B cell (primary cell): ENCODE measurements at regions not wholly inside any gene's neighbourhood (a gene's known extent, or its start where the extent isn't known, plus 50 kb on each side); places are given as distances from the start of the nearest gene placed in this dataset.

Experiments
- ATAC-seq: fragments of 200-7000 bp; cut with Tn5 transposase; one replicate; pipeline ENCODE4 v1.10.0; 2021; ENCODE audit warnings: low read depth, mild to moderate bottlenecking, moderate number of reproducible peaks, moderate library complexity
- CTCF ChIA-PET: fragments of 350-600 bp; sonication (Branson Sonifier 250); formaldehyde crosslinking; loops from one replicate; lab custom pipeline; 2021; ENCODE audit warnings: antibody characterized with exemption, inconsistent platforms; lab: Charles Lee
- POLR2A ChIA-PET: fragments of 350-600 bp; sonication (Branson Sonifier 250); formaldehyde crosslinking; loops from one replicate; lab custom pipeline; 2021; ENCODE audit warnings: antibody characterized with exemption; lab: Charles Lee
- DNase-seq: peaks from one replicate; pipeline ENCODE4 v3.0.0; 2013
- H2AFZ ChIP-seq: 2 replicates; pipeline ENCODE4 v1.6.1; 2012; ENCODE audit warnings: mild to moderate bottlenecking, low read depth, low read length; ENCODE audit not compliant: insufficient read depth, poor library complexity, severe bottlenecking
- H3K27ac ChIP-seq, 2 donors: 1 replicate in 1 of 2; 2 replicates in 1 of 2; pipeline ENCODE4 v1.5.1; 2012 to 2013; ENCODE audit warnings: low read length in 2 of 2, mild to moderate bottlenecking in 2 of 2, moderate library complexity in 1 of 2
- H3K27me3 ChIP-seq, 4 experiments: fragments of 200-600 bp in 1 of 4; sonication (generic) in 1 of 4; replicated peaks in 1 of 4; 1 replicate in 2 of 4; 2 replicates in 2 of 4; pipeline versions ENCODE4 v1.6.1 to v1.7.0; 2013 to 2016; ENCODE audit warnings: low read length in 3 of 4, mild to moderate bottlenecking in 2 of 4, mixed read lengths in 1 of 4, moderate library complexity in 1 of 4; ENCODE audit not compliant: insufficient read depth in 4 of 4, control insufficient read depth in 3 of 4; ENCODE audit errors: control extremely low read depth in 1 of 4
- H3K36me3 ChIP-seq, 2 experiments: replicated peaks in 1 of 2; 1 replicate in 1 of 2; 2 replicates in 1 of 2; pipeline versions ENCODE4 v1.6.1 to v1.7.1; 2013; ENCODE audit warnings: low read length in 1 of 2; ENCODE audit not compliant: insufficient read depth in 2 of 2, control insufficient read depth in 1 of 2; ENCODE audit errors: control extremely low read depth in 1 of 2, extremely low read depth in 1 of 2
- H3K4me1 ChIP-seq, 2 donors: fragments of 200-600 bp in 1 of 2; sonication (generic) in 1 of 2; 1 replicate in 1 of 2; 2 replicates in 1 of 2; pipeline versions ENCODE4 v1.5.1 to v1.6.1; 2013 to 2017; ENCODE audit warnings: low read length in 2 of 2; ENCODE audit not compliant: control insufficient read depth in 2 of 2, insufficient read depth in 2 of 2
- H3K4me2 ChIP-seq: replicated peaks from 2 replicates; pipeline ENCODE3; 2012; ENCODE audit warnings: mild to moderate bottlenecking, low read depth, low read length; ENCODE audit not compliant: poor library complexity, severe bottlenecking
- H3K4me3 ChIP-seq, 5 experiments: fragments of 200-600 bp in 1 of 5; sonication (generic) in 1 of 5; 1 replicate in 3 of 5; 2 replicates in 2 of 5; pipeline versions ENCODE4 v1.5.1 to v1.7.0; 2011 to 2016; ENCODE audit warnings: low read length in 4 of 5, mild to moderate bottlenecking in 4 of 5, low read depth in 2 of 5, control low read depth in 1 of 5, moderate library complexity in 1 of 5; ENCODE audit not compliant: insufficient read depth in 1 of 5; ENCODE audit errors: control extremely low read depth in 1 of 5, extremely low read depth in 1 of 5
- H3K79me2 ChIP-seq: fragments of 200-600 bp; sonication (generic); one replicate; pipeline ENCODE4 v1.6.0; 2016; ENCODE audit warnings: low read length; ENCODE audit not compliant: control insufficient read depth, insufficient read depth
- H3K9ac ChIP-seq: fragments of 200-600 bp; sonication (generic); 2 replicates; pipeline ENCODE4 v1.6.1; 2017; ENCODE audit warnings: mild to moderate bottlenecking, low read length, moderate library complexity
- H3K9me3 ChIP-seq, 3 donors: one replicate each; pipeline versions ENCODE4 v1.6.1 to v1.7.1; 2013; ENCODE audit warnings: low read length in 2 of 3; ENCODE audit not compliant: control insufficient read depth in 2 of 3, insufficient read depth in 1 of 3; ENCODE audit errors: control extremely low read depth in 1 of 3
- H4K20me1 ChIP-seq: 2 replicates; pipeline ENCODE4 v1.6.0; 2012; ENCODE audit warnings: mild to moderate bottlenecking, low read length; ENCODE audit not compliant: insufficient read depth, control insufficient read depth, poor library complexity, severe bottlenecking
- H3K27ac Mint-ChIP-seq: one replicate; pipeline ENCODE4 v1.8.0; 2021; ENCODE audit warnings: mixed read lengths
- H3K27me3 Mint-ChIP-seq: one replicate; pipeline ENCODE4 v1.8.0; 2021; ENCODE audit warnings: mixed read lengths
- H3K4me1 Mint-ChIP-seq: one replicate; pipeline ENCODE4 v1.8.0; 2021; ENCODE audit warnings: mixed read lengths
- H3K4me3 Mint-ChIP-seq: one replicate; pipeline ENCODE4 v1.8.0; 2021; ENCODE audit warnings: mixed read lengths
- H3K9me3 Mint-ChIP-seq: one replicate; pipeline ENCODE4 v1.8.0; 2022; ENCODE audit warnings: mixed read lengths; ENCODE audit not compliant: insufficient read depth
- EZH2 ChIP-seq: IDR thresholded peaks from 2 replicates; pipeline ENCODE4 v1.6.1; 2012; ENCODE audit warnings: borderline replicate concordance, low read depth, mild to moderate bottlenecking, moderate library complexity, low read length; ENCODE audit not compliant: insufficient read depth, poor library complexity, severe bottlenecking
- WGBS: methylation state at CpG from one replicate; pipeline ENCODE4 v1.1.5; 2013; ENCODE audit warnings: missing lambda C conversion rate; ENCODE audit not compliant: insufficient coverage; 5-methylcytosine and 5-hydroxymethylcytosine counted together
- intact Hi-C: fragments of 100-400 bp; cut with micrococcal nuclease; formaldehyde crosslinking; loops from one replicate; pipeline ENCODE4 v1.10.0; 2022
- TF ChIP-seq, protein P1 (sequence below): fragments of 200-600 bp; IDR thresholded peaks from one replicate; pipeline ENCODE4 v1.8.0; 2022; ENCODE audit warnings: antibody characterized with exemption, mild to moderate bottlenecking

DNA sequence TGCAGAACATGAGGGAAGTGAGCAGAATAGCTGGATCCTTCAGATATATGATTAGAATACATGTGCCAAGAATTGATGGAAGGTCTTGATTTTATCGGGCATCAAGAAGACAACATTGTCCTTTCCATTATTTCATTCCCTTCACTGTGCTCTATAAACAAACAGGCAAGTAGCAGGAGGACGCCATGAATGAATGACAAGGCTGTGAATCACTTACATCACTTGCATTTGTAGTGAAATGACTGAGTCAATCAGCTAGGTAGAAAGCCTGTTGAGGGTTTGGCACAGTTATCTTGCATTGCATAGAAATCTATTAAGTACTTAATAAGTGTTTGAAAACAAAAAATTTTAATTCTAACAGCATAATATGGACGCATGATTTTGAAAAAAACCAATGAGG, 548.8 kb upstream of the IZUMO3 start:
- Histone ChIP-seq H3K9ac (no peak overlapping the region), H3K79me2 (no peaks in the 10 kb centered on the region), H3K4me1 (no peaks in the 10 kb centered on the region), H3K4me2 (no peak overlapping the region), H3K27ac (no peak overlapping the region), H3K4me3 (no peak overlapping the region), H2AFZ (no peak overlapping the region), H3K36me3 (no peaks in the 10 kb centered on the region), H4K20me1 (no peaks in the 10 kb centered on the region), H3K27me3 (no peaks in the 10 kb centered on the region), H3K9me3 (no peaks in the 10 kb centered on the region)
- WGBS: no CpG with 5 or more reads among the region's 3 CpGs
- no peaks in the 10 kb centered on the region for H3K27me3 Mint-ChIP-seq
- no peaks in the 10 kb centered on the region for H3K9me3 Mint-ChIP-seq
- no peak overlapping the region for H3K27ac Mint-ChIP-seq
- DNase-seq: no peak
- TF ChIP-seq, protein P1, sequence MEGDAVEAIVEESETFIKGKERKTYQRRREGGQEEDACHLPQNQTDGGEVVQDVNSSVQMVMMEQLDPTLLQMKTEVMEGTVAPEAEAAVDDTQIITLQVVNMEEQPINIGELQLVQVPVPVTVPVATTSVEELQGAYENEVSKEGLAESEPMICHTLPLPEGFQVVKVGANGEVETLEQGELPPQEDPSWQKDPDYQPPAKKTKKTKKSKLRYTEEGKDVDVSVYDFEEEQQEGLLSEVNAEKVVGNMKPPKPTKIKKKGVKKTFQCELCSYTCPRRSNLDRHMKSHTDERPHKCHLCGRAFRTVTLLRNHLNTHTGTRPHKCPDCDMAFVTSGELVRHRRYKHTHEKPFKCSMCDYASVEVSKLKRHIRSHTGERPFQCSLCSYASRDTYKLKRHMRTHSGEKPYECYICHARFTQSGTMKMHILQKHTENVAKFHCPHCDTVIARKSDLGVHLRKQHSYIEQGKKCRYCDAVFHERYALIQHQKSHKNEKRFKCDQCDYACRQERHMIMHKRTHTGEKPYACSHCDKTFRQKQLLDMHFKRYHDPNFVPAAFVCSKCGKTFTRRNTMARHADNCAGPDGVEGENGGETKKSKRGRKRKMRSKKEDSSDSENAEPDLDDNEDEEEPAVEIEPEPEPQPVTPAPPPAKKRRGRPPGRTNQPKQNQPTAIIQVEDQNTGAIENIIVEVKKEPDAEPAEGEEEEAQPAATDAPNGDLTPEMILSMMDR: no peak
- intact Hi-C loops: no loop called here
- ATAC-seq: no peak
- H3K4me3 Mint-ChIP-seq: no peak overlapping the region
- ChIA-PET POLR2A (no interaction called here), CTCF (no interaction called here)
- no peaks in the 10 kb centered on the region for H3K4me1 Mint-ChIP-seq

DNA sequence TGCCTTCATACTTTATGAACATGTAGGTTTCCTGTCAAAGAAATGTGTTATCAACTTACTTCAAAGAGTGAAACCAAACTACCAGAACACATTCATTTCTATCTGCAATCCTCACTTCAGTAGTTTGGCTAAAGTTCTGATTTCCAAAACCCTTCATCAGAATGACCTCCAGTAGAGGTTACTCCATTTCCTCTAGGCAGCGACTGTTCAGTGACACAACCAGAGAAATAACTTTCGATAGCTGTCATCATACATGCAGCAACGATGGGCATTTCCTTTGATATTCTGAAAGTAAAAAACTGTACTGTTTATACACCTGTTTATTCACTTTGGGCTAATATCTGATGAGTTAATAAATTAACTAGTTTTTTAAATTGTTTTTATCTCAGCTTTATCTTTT, 532.5 kb upstream of the IZUMO3 start:
- ATAC-seq (no peak), DNase-seq (no peak)
- H3K9me3 ChIP-seq: no peaks in the 10 kb centered on the region
- H3K36me3 ChIP-seq: no peaks in the 10 kb centered on the region
- no peaks in the 10 kb centered on the region for H3K27me3 Mint-ChIP-seq
- peaks cover 2% of the 10 kb centered on the region for H3K9me3 Mint-ChIP-seq
- no peak overlapping the region for H3K4me3 Mint-ChIP-seq
- ChIA-PET POLR2A (no interaction called here), CTCF (no interaction called here)
- no peak overlapping the region for H3K27ac Mint-ChIP-seq
- no peak for TF ChIP-seq EZH2
- TF ChIP-seq, protein P1: no peak
- H3K9ac ChIP-seq: no peak overlapping the region
- intact Hi-C loops: no loop called here
- H2AFZ ChIP-seq: no peak overlapping the region
- H4K20me1 ChIP-seq: no peaks in the 10 kb centered on the region
- H3K4me3 ChIP-seq: no peak overlapping the region
- H3K4me1 ChIP-seq: no peaks in the 10 kb centered on the region
- WGBS: no CpG with 5 or more reads among the region's 3 CpGs
- no peaks in the 10 kb centered on the region for H3K4me1 Mint-ChIP-seq
- H3K27me3 ChIP-seq: no peaks in the 10 kb centered on the region
- H3K27ac ChIP-seq: no peak overlapping the region
- no peak overlapping the region for H3K4me2 ChIP-seq
- H3K79me2 ChIP-seq: no peaks in the 10 kb centered on the region
